Neuronal stem cell (in vitro differentiated cells): ENCODE measurements at regions not wholly inside any gene's neighbourhood (a gene's known extent, or its start where the extent isn't known, plus 50 kb on each side); places are given as distances from the start of the nearest gene placed in this dataset.
A peak's percentile ranks its signal among the peaks of the same experiment; 100 is the strongest.
"Not testable (repeated sequence)": the region's sequence is repeated elsewhere in the genome, so short reads cannot be mapped to it uniquely, and the experiment has no call there.

ENCODE experiments used
- DNase-seq: peaks from one replicate; pipeline ENCODE4 v3.0.0-alpha.2; 2013; ENCODE audit warnings: low spot score
- H2AFZ ChIP-seq: one replicate; pipeline ENCODE4 v1.6.1; 2013; ENCODE audit warnings: mild to moderate bottlenecking, low read length, inconsistent platforms
- H2AK5ac ChIP-seq: 2 replicates; pipeline ENCODE4 v1.6.1; 2013; ENCODE audit warnings: low read depth, mild to moderate bottlenecking, inconsistent platforms, low read length, moderate library complexity, mixed read lengths
- H2BK120ac ChIP-seq: 2 replicates; pipeline ENCODE4 v1.6.1; 2013; ENCODE audit warnings: low read depth, mild to moderate bottlenecking, inconsistent platforms, low read length, moderate library complexity, mixed read lengths
- H2BK12ac ChIP-seq: one replicate; pipeline ENCODE4 v1.6.1; 2013; ENCODE audit warnings: low read length, inconsistent platforms
- H2BK15ac ChIP-seq: 2 replicates; pipeline ENCODE4 v1.6.1; 2013; ENCODE audit warnings: mild to moderate bottlenecking, low read length, inconsistent platforms, mixed read lengths
- H2BK5ac ChIP-seq: one replicate; pipeline ENCODE4 v1.6.1; 2013; ENCODE audit warnings: inconsistent platforms, mild to moderate bottlenecking, low read length, moderate library complexity
- H3K14ac ChIP-seq: one replicate; pipeline ENCODE4 v1.6.1; 2013; ENCODE audit warnings: low read length, inconsistent platforms
- H3K18ac ChIP-seq: 2 replicates; pipeline ENCODE4 v1.6.1; 2013; ENCODE audit warnings: low read length, inconsistent platforms
- H3K23ac ChIP-seq: 2 replicates; pipeline ENCODE4 v1.6.1; 2013; ENCODE audit warnings: low read depth, mild to moderate bottlenecking, mixed read lengths, low read length, inconsistent platforms; ENCODE audit not compliant: poor library complexity
- H3K27ac ChIP-seq: replicated peaks from 3 replicates; pipeline ENCODE4 v1.5.1; 2013; ENCODE audit warnings: low read length, inconsistent platforms
- H3K27me3 ChIP-seq, 3 experiments: 2 replicates each; pipeline ENCODE4 v1.6.1; 2013; ENCODE audit warnings: low read length in 3 of 3, mild to moderate bottlenecking in 2 of 3, inconsistent platforms in 1 of 3, low read depth in 1 of 3, mixed read lengths in 1 of 3, moderate library complexity in 1 of 3; ENCODE audit not compliant: control insufficient read depth in 3 of 3, insufficient read depth in 3 of 3
- H3K36me3 ChIP-seq, 2 donors: replicated peaks in 1 of 2; 2 replicates each; pipeline ENCODE4 v1.6.1; 2013; ENCODE audit warnings: low read length in 2 of 2; ENCODE audit not compliant: control insufficient read depth in 2 of 2, insufficient read depth in 2 of 2
- H3K4ac ChIP-seq: 2 replicates; pipeline ENCODE4 v1.6.1; 2013; ENCODE audit warnings: inconsistent platforms, mild to moderate bottlenecking, low read length, moderate library complexity
- H3K4me1 ChIP-seq, 2 donors: 1 replicate in 1 of 2; 2 replicates in 1 of 2; pipeline ENCODE4 v1.6.1; 2013; ENCODE audit warnings: low read length in 2 of 2, low read depth in 1 of 2; ENCODE audit not compliant: control insufficient read depth in 2 of 2, insufficient read depth in 1 of 2
- H3K4me2 ChIP-seq: one replicate; pipeline ENCODE4 v1.6.1; 2013; ENCODE audit warnings: mild to moderate bottlenecking, low read length, inconsistent platforms; ENCODE audit not compliant: insufficient read depth, poor library complexity, severe bottlenecking
- H3K4me3 ChIP-seq, 2 donors: 2 replicates each; pipeline ENCODE4 v1.5.1; 2013; ENCODE audit warnings: low read length in 2 of 2, mild to moderate bottlenecking in 2 of 2, inconsistent platforms in 1 of 2, moderate library complexity in 1 of 2
- H3K79me1 ChIP-seq: one replicate; pipeline ENCODE4 v1.6.1; 2013; ENCODE audit warnings: low read depth, mild to moderate bottlenecking, inconsistent platforms, low read length, moderate library complexity
- H3K9ac ChIP-seq: one replicate; pipeline ENCODE4 v1.6.1; 2013; ENCODE audit warnings: mild to moderate bottlenecking, low read depth, low read length, inconsistent platforms; ENCODE audit not compliant: poor library complexity
- H3K9me3 ChIP-seq, 2 donors: replicated peaks in 1 of 2; 2 replicates each; pipeline versions ENCODE3 to v1.6.1; 2013; ENCODE audit warnings: low read length in 2 of 2, mild to moderate bottlenecking in 2 of 2, inconsistent platforms in 1 of 2, low read depth in 1 of 2, mixed read lengths in 1 of 2, moderate library complexity in 1 of 2; ENCODE audit not compliant: control insufficient read depth in 2 of 2, insufficient read depth in 1 of 2
- H4K8ac ChIP-seq: one replicate; pipeline ENCODE4 v1.6.1; 2013; ENCODE audit warnings: low read depth, mild to moderate bottlenecking, inconsistent platforms, low read length, moderate library complexity
- H4K91ac ChIP-seq: one replicate; pipeline ENCODE4 v1.6.1; 2013; ENCODE audit warnings: low read length, low read depth, mild to moderate bottlenecking, inconsistent platforms; ENCODE audit not compliant: poor library complexity
- WGBS, 2 donors: extraction: QIAGEN DNeasy Blood & Tissue Kit; methylation state at CpG; one replicate each; pipeline ENCODE4 v1.1.7; 2013; ENCODE audit warnings: missing lambda C conversion rate in 2 of 2, mixed read lengths in 1 of 2; ENCODE audit not compliant: insufficient read length in 2 of 2, insufficient replicate concordance in 1 of 2; ENCODE audit errors: extremely low coverage in 2 of 2; 5-methylcytosine and 5-hydroxymethylcytosine counted together

DNA sequence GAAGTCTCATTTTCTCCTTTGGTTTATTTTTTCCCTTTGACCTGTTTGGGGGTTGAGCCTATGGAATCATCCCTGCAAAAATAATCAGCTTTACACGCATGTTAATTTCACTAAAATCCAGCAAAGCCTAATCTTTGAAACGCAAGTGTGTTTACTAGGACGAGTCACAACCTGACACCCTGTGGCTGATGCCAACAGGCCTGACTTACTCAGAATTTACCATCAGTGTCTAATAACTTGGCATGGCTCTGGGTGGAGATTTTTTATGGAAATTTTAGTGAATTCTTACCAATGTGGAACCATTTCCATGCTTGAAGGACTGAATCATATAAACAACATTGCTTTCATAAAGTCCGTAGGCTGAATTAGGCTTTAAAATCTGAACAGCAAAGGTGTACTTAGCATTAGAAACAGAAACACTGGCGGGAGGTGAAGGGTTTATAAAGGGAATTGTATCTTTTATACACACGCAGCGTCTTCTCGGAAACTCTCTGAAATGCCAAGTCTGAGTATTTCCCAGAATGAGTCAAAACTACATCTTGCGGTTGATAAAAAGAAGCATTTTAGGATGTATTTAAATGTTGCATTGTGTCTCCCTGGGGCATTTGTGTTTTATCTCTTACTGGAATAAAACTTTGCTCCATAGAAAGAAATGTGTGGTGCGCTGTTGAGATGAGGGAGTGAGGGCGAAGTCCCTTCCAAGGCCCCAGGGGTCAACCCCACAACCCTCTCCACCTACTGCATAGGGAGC lies 81.2 kb downstream of the DACT2 start:
- no peak overlapping the region for H4K8ac ChIP-seq
- no peak overlapping the region for H2BK120ac ChIP-seq
- H3K4me2 ChIP-seq, result no peak overlapping the region
- no peak overlapping the region for H3K14ac ChIP-seq
- no peaks in the 10 kb centered on the region for H3K9me3 ChIP-seq
- H2BK12ac ChIP-seq, result no peak overlapping the region
- peaks cover 4 to 17% of the 10 kb centered on the region in 2 donors for H3K4me1 ChIP-seq
- no peak overlapping the region for H3K4me3 ChIP-seq
- no peak overlapping the region for H3K9ac ChIP-seq
- no peak overlapping the region for H2AK5ac ChIP-seq
- no peak for DNase-seq
- H2AFZ ChIP-seq, result no peak overlapping the region
- H3K4ac ChIP-seq, result no peak overlapping the region
- no peaks in the 10 kb centered on the region for H3K36me3 ChIP-seq
- H3K79me1 ChIP-seq, result no peaks in the 10 kb centered on the region
- H3K27ac ChIP-seq, result no peak overlapping the region
- H2BK5ac ChIP-seq, result no peak overlapping the region
- H2BK15ac ChIP-seq, result no peak overlapping the region
- no peak overlapping the region for H4K91ac ChIP-seq
- no CpG with 5 or more reads among the region's 11 CpGs for WGBS, 2 donors
- H3K18ac ChIP-seq, result no peak overlapping the region
- no peak overlapping the region for H3K23ac ChIP-seq
- H3K27me3 ChIP-seq, result no peaks in the 10 kb centered on the region

- H3K27ac ChIP-seq, H3K79me1 ChIP-seq, H2AK5ac ChIP-seq, H3K4me3 ChIP-seq, H3K9me3 ChIP-seq, H2AFZ ChIP-seq, H4K8ac ChIP-seq, H3K36me3 ChIP-seq, H3K23ac ChIP-seq, H2BK15ac ChIP-seq, H4K91ac ChIP-seq, H2BK12ac ChIP-seq, DNase-seq, H2BK120ac ChIP-seq, H2BK5ac ChIP-seq, H3K4me2 ChIP-seq, H3K9ac ChIP-seq, H3K27me3 ChIP-seq, H3K18ac ChIP-seq, H3K4ac ChIP-seq, H3K14ac ChIP-seq: not testable (repeated sequence)
- WGBS, 2 donors, result no CpG with 5 or more reads among the region's 7 CpGs
- H3K4me1 ChIP-seq, result peaks cover 5 to 18% of the 10 kb centered on the region in 2 donors
Observed at GRCh38 chr6:168233875-168234213, 85.7 kb downstream of the DACT2 start.

- H3K36me3 ChIP-seq, result no peaks in the 10 kb centered on the region
- H3K23ac ChIP-seq, result no peak overlapping the region
- no peak overlapping the region for H3K14ac ChIP-seq
- H3K4me3 ChIP-seq, result no peak overlapping the region
- H3K27ac ChIP-seq, result no peak overlapping the region
- peaks cover 0 to 3% of the 10 kb centered on the region in 2 donors for H3K9me3 ChIP-seq
- H2BK120ac ChIP-seq, result no peak overlapping the region
- peak overlapping the region; percentile 63 for H2AK5ac ChIP-seq
- WGBS, 2 donors, result no CpG with 5 or more reads among the region's 28 CpGs
- no peak overlapping the region for H2BK15ac ChIP-seq
- no peak overlapping the region for H3K9ac ChIP-seq
- H3K79me1 ChIP-seq, result no peaks in the 10 kb centered on the region
- H3K4me2 ChIP-seq, result no peak overlapping the region
- no peak overlapping the region for H4K8ac ChIP-seq
- H3K27me3 ChIP-seq, result no peaks in the 10 kb centered on the region
- peaks cover 5 to 18% of the 10 kb centered on the region in 2 donors for H3K4me1 ChIP-seq
- H3K18ac ChIP-seq, result no peak overlapping the region
- H4K91ac ChIP-seq, result no peak overlapping the region
- H2BK12ac ChIP-seq, result no peak overlapping the region
- DNase-seq, result no peak
- peak overlapping the region; percentile 0 for H2BK5ac ChIP-seq
- H3K4ac ChIP-seq, result no peak overlapping the region
- H2AFZ ChIP-seq, result no peak overlapping the region
Observed at GRCh38 chr6:168232989-168233874, 86.3 kb downstream of the DACT2 start.

GRCh38 chr6:168232528-168232927 lies 87.0 kb downstream of the DACT2 start:
- H3K9me3 ChIP-seq, result peaks cover 0 to 3% of the 10 kb centered on the region in 2 donors
- peak overlapping the region; percentile 0 for H2BK5ac ChIP-seq
- no peak overlapping the region for H3K9ac ChIP-seq
- H3K4me2 ChIP-seq, result no peak overlapping the region
- no peak overlapping the region for H2AK5ac ChIP-seq
- H2BK15ac ChIP-seq, result no peak overlapping the region
- no peak overlapping the region for H4K91ac ChIP-seq
- no peak overlapping the region for H3K27ac ChIP-seq
- H2BK120ac ChIP-seq, result no peak overlapping the region
- H3K4ac ChIP-seq, result no peak overlapping the region
- H3K4me1 ChIP-seq, result peaks cover 5 to 18% of the 10 kb centered on the region in 2 donors
- no peak overlapping the region for H3K14ac ChIP-seq
- H3K36me3 ChIP-seq, result no peaks in the 10 kb centered on the region
- no CpG with 5 or more reads among the region's 11 CpGs for WGBS, 2 donors
- DNase-seq, result no peak
- no peaks in the 10 kb centered on the region for H3K27me3 ChIP-seq
- peak overlapping the region; percentile 46 for H2AFZ ChIP-seq
- H3K18ac ChIP-seq, result peak overlapping the region; percentile 5
- H4K8ac ChIP-seq, result no peak overlapping the region
- no peak overlapping the region for H2BK12ac ChIP-seq
- no peak overlapping the region for H3K23ac ChIP-seq
- no peak overlapping the region for H3K4me3 ChIP-seq
- no peaks in the 10 kb centered on the region for H3K79me1 ChIP-seq
